ENCODE measurements at regions not wholly inside any gene's neighbourhood (a gene's known extent, or its start where the extent isn't known, plus 50 kb on each side); places are given as distances from the start of the nearest gene placed in this dataset.

DNA sequence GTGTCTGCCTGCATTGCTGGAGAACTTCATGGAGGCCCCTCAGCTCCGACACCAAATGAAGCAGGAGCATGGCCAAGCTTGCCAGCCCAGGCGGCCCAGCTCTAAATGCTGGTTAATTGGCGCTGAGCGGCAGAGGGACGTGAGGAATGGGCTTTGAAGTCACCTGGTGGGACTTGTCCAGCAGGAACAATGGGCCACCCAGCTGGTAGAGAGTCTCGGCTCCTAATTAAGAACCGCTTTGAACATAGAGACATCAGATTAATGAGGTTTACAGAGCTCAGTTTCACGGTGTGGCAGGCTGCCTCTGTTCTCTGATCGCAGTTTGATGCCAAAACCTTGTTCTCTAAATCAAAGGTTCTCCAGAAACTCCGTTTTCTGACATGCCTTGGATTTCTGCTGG is 77.5 kb upstream of the LINGO1 start:
- TF ChIP-seq, protein P1, sequence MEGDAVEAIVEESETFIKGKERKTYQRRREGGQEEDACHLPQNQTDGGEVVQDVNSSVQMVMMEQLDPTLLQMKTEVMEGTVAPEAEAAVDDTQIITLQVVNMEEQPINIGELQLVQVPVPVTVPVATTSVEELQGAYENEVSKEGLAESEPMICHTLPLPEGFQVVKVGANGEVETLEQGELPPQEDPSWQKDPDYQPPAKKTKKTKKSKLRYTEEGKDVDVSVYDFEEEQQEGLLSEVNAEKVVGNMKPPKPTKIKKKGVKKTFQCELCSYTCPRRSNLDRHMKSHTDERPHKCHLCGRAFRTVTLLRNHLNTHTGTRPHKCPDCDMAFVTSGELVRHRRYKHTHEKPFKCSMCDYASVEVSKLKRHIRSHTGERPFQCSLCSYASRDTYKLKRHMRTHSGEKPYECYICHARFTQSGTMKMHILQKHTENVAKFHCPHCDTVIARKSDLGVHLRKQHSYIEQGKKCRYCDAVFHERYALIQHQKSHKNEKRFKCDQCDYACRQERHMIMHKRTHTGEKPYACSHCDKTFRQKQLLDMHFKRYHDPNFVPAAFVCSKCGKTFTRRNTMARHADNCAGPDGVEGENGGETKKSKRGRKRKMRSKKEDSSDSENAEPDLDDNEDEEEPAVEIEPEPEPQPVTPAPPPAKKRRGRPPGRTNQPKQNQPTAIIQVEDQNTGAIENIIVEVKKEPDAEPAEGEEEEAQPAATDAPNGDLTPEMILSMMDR (IDR thresholded peaks at IDR 0.05; ENCODE audit: low read depth, low read length): no peak
- H3K4me3 ChIP-seq (replicated peaks in 1 of 2; ENCODE audit: low read depth in 2 of 2, low read length in 2 of 2): no peak overlapping the region
- DNase-seq (ENCODE audit: low read depth in 2 of 2): no peak

DNA sequence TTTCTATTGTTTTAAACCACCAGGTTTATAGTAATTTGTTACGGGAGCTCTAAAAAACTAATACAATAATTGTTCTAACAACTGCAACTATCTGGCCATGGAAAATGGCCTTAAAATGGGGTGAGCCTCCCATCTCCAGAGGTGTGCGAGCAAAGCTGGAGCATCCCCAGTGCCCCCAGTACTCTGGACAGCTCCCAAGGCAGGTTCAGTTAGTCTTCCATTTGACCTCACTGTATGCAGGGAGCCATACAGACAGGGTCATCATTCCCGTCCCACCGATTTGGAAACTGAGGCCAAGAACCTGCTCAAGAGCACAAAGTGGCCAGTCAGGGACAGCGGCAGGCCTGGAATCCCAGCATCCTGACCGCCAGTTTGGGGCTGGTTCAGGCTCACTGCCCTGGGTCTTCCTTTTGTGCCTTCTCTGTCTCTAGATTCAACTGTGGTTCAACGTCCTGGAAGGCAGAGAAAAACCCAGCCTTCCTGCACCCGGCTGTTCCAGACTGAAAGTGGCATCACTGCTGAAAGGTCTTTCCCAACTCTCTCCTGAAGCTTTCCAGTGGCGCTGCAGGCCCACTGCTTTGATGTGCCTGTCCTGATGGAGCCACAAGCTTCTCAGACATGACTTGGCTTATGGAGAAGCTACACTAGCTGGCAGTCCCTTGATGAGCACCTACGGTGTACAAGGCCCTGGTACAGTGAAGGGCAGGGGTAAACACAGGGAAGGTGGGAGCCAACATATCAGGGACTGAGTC is 76.6 kb upstream of the LINGO1 start:
- no peak for DNase-seq (ENCODE audit: low read depth in 2 of 2)
- no peak overlapping the region for H3K4me3 ChIP-seq (replicated peaks in 1 of 2; ENCODE audit: low read depth in 2 of 2, low read length in 2 of 2)
- TF ChIP-seq, protein P1 (IDR thresholded peaks at IDR 0.05; ENCODE audit: low read depth, low read length): no peak

DNA sequence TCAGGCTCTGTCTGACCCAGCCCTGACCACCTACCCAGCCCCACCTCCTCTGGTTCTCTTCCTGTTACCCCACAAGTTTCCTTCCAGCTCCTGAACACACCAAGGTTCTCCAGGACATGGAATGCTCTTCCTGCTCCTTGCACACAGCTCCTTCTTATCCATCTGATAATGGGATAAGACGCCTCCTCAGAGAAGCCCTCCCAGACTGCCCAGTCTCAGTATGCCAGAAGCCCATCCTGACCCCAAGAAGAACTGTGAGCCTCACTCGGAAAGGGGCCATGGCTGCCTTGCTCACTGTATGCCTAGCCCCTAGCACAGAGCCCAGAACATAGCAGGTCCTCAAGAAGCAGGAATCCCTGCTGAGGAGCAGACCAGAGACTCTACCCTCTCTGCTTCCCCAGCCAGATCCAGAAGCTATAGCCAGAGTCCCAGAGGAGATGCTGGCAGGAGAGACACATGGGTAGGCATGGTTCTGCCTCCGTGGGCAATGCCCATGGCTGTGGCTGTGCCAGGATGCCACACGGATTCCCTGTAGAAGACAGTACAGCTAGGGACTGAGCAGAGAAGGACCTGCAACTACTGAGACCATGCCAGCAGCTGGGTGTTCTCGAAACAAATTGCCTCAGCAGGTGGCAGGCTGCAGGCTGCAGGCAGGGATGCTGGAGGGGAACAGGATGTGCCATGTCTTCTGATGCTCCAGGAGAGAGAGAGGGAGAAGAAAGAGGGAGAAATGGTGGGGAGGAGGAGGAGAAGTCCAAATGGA is 74.0 kb upstream of the LINGO1 start:
- TF ChIP-seq, protein P1 (IDR thresholded peaks at IDR 0.05; ENCODE audit: low read depth, low read length): no peak
- H3K4me3 ChIP-seq (replicated peaks in 1 of 2; ENCODE audit: low read depth in 2 of 2, low read length in 2 of 2): no peak overlapping the region
- no peak for DNase-seq (ENCODE audit: low read depth in 2 of 2)

DNA sequence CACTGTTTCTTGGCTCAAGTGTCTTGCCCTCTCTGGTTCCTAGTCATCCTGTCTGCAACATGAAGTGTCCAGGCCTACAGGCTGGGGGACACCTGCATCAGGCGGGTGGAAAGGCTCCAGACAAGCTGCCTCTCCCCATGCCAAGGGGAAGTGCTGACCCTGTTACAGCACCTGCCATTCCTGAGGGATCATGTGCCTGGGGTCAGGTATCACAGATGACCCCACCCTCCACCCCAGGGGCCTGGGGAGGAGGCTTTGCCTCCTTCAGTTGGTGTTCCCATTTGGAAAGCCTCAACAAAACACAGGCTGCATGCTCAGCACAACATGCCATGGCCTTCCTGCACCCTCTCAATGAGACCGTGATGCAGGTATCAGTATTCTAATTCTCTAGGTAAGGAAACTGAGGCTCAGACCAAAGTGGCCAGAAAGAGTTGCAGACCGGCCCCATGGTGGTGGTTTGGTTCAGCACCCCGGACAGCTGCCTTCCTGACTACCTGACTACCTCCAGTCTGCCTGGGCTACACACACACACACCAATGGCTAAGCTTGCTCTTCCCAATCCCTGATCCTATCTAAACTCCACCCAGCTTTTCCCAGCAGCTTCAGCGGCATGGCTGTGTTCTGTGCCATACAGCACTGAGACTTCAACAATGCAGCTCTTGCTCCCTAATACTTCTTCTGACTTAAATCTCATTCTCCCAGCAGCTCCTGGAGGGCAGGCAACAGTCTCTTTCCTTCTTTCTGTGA is 69.7 kb upstream of the LINGO1 start:
- H3K4me3 ChIP-seq (replicated peaks in 1 of 2; ENCODE audit: low read depth in 2 of 2, low read length in 2 of 2): no peak overlapping the region
- TF ChIP-seq, protein P1 (IDR thresholded peaks at IDR 0.05; ENCODE audit: low read depth, low read length): no peak
- DNase-seq (ENCODE audit: low read depth in 2 of 2): peak; percentile 29 to 35

DNA sequence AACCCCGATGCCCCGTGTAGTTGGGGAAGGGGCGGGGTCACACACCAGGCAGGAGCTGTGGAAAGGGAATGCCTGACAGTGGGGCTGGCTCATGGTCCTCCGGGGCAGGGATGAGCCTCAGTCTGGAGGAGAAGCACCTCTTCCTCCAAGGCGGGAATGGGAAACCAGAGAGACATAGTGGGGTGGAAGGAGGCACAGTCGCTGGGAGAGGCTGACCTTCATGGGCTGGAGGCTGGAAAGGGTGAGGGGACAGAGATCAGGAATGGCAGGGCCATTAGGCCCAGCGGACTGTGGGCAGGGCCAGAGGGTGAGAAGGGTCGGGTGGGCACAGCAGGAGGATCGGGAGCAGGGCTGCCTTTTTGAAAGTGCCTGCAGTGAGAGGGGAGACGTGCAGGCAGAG is 65.8 kb upstream of the LINGO1 start:
- TF ChIP-seq, protein P1 (IDR thresholded peaks at IDR 0.05; ENCODE audit: low read depth, low read length): no peak
- H3K4me3 ChIP-seq (replicated peaks in 1 of 2; ENCODE audit: low read depth in 2 of 2, low read length in 2 of 2): no peak overlapping the region
- no peak for DNase-seq (ENCODE audit: low read depth in 2 of 2)

DNA sequence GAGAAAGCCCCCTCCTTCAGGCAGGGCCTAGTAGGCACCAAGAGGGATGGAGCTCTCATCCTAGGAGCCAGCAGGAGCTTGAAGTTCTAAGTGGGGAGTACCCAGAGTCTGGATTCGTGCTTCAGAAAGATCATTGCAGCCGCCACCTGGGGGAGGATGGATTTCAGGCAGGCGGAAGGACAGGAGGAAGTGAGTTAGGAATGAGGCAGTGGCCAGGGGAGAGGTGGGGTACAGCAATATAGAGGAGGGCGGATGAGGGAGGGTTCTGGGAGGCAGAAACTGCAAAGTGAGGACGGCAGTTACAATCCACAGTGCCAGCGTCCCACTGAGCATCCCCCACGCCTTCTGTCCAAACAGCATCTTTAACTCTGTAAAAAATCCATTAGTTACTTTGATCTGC is 65.2 kb upstream of the LINGO1 start:
- no peak for DNase-seq (ENCODE audit: low read depth in 2 of 2)
- TF ChIP-seq, protein P1 (IDR thresholded peaks at IDR 0.05; ENCODE audit: low read depth, low read length): no peak

More for the DNA sequence above, 65.2 kb upstream of the LINGO1 start:
- H3K4me3 ChIP-seq (replicated peaks in 1 of 2; ENCODE audit: low read depth in 2 of 2, low read length in 2 of 2): no peak overlapping the region

Data from cardiac fibroblast (primary cell).